ENCODE measurements at regions not wholly inside any gene's neighbourhood (a gene's known extent, or its start where the extent isn't known, plus 50 kb on each side); places are given as distances from the start of the nearest gene placed in this dataset.

- DNase-seq = no peak
These were observed 1548.9 kb upstream of the PCDH20 start for GRCh38 chr13:62964522-62964921.

- DNase-seq = no peak
These were observed 1545.1 kb upstream of the PCDH20 start for GRCh38 chr13:62960723-62961122.

- DNase-seq = no peak
These were observed 1518.2 kb upstream of the PCDH20 start for GRCh38 chr13:62933809-62934208.

GRCh38 chr13:62932256-62932883, 1516.7 kb upstream of the PCDH20 start:
- no peak for DNase-seq

GRCh38 chr13:62931853-62932252, 1516.2 kb upstream of the PCDH20 start:
- no peak for DNase-seq

- no peak for DNase-seq
These were observed 1508.7 kb upstream of the PCDH20 start for GRCh38 chr13:62924395-62924794.

- DNase-seq = no peak
These were observed 1504.5 kb upstream of the PCDH20 start for GRCh38 chr13:62920159-62920558.

GRCh38 chr13:62919491-62919890, 1503.8 kb upstream of the PCDH20 start:
- DNase-seq = no peak

- DNase-seq = no peak
These were observed 1495.0 kb upstream of the PCDH20 start for GRCh38 chr13:62910541-62911060.

- DNase-seq = no peak
These were observed 1492.7 kb upstream of the PCDH20 start for GRCh38 chr13:62908321-62908720.

- no peak for DNase-seq
These were observed 1491.2 kb upstream of the PCDH20 start for GRCh38 chr13:62906896-62907295.

GRCh38 chr13:62906469-62906868, 1490.8 kb upstream of the PCDH20 start:
- DNase-seq = no peak

GRCh38 chr13:62887046-62887445, 1471.4 kb upstream of the PCDH20 start:
- no peak for DNase-seq

- DNase-seq = no peak
These were observed 1463.4 kb upstream of the PCDH20 start for GRCh38 chr13:62879071-62879470.

GRCh38 chr13:62875118-62875640, 1459.5 kb upstream of the PCDH20 start:
- no peak for DNase-seq

GRCh38 chr13:62850331-62850730, 1434.7 kb upstream of the PCDH20 start:
- no peak for DNase-seq

- no peak for DNase-seq
These were observed 1431.9 kb upstream of the PCDH20 start for GRCh38 chr13:62847520-62847919.

- no peak for DNase-seq
These were observed 1430.7 kb upstream of the PCDH20 start for GRCh38 chr13:62846302-62846701.

GRCh38 chr13:62839338-62839737, 1423.7 kb upstream of the PCDH20 start:
- DNase-seq = no peak

GRCh38 chr13:62838929-62839328, 1423.3 kb upstream of the PCDH20 start:
- no peak for DNase-seq

- DNase-seq = no peak
These were observed 1422.2 kb upstream of the PCDH20 start for GRCh38 chr13:62837895-62838294.

GRCh38 chr13:62829486-62829885, 1413.8 kb upstream of the PCDH20 start:
- no peak for DNase-seq

GRCh38 chr13:62799931-62800436, 1384.3 kb upstream of the PCDH20 start:
- DNase-seq = no peak

GRCh38 chr13:62799038-62799535, 1383.4 kb upstream of the PCDH20 start:
- DNase-seq = no peak

GRCh38 chr13:62793850-62794249, 1378.2 kb upstream of the PCDH20 start:
- no peak for DNase-seq
